Upper lobe of left lung (tissue), 6 donors: ENCODE measurements at regions not wholly inside any gene's neighbourhood (a gene's known extent, or its start where the extent isn't known, plus 50 kb on each side); places are given as distances from the start of the nearest gene placed in this dataset.

Experiments used
- ATAC-seq, 2 donors: fragments of 200-7000 bp; cut with Tn5 transposase; one replicate each; pipeline ENCODE4 v1.9.1; 2022; ENCODE audit warnings: mild to moderate bottlenecking in 2 of 2, moderate library complexity in 2 of 2; ENCODE audit not compliant: low FRiP score in 2 of 2
- DNase-seq, 2 donors: peaks; one replicate each; pipeline ENCODE4 v3.0.0-alpha.2; 2019 to 2020
- H3K27ac ChIP-seq, 4 donors: fragments of 200-600 bp; sonication (generic); one replicate each; pipeline ENCODE4 v1.5.1; 2016 to 2019
- H3K27me3 ChIP-seq, 4 donors: fragments of 200-600 bp; sonication (generic); one replicate each; pipeline ENCODE4 v1.5.1; 2017 to 2019
- H3K36me3 ChIP-seq, 4 donors: fragments of 200-600 bp; sonication (generic); one replicate each; pipeline ENCODE4 v1.5.1; 2016 to 2019
- H3K4me1 ChIP-seq, 4 donors: fragments of 200-600 bp; sonication (generic); one replicate each; pipeline ENCODE4 v1.5.1; 2018 to 2019
- H3K4me3 ChIP-seq, 4 donors: fragments of 200-600 bp; sonication (generic); one replicate each; pipeline ENCODE4 v1.5.1; 2017 to 2019; ENCODE audit warnings: mild to moderate bottlenecking in 2 of 4, moderate library complexity in 1 of 4
- H3K9me3 ChIP-seq, 4 donors: fragments of 200-600 bp; sonication (generic); one replicate each; pipeline ENCODE4 v1.5.1; 2018 to 2019
- CTCF ChIP-seq, 6 experiments: fragments of 450-650 bp in 4 of 6; fragments of 200-600 bp in 2 of 6; sonication (generic) in 2 of 6; IDR thresholded peaks; one replicate each; pipeline ENCODE4 v1.5.1; 2016 to 2019; ENCODE audit warnings: antibody characterized with exemption in 6 of 6
- EP300 ChIP-seq, 4 donors: sonication (generic); formaldehyde crosslinking; IDR thresholded peaks; one replicate each; pipeline ENCODE4 v1.5.1; 2017; ENCODE audit warnings: antibody characterized with exemption in 4 of 4, control low read depth in 2 of 4
- POLR2A ChIP-seq, 4 donors: fragments of 450-650 bp; IDR thresholded peaks; one replicate each; pipeline ENCODE4 v1.5.1; 2016 to 2017; ENCODE audit warnings: antibody characterized with exemption in 4 of 4, mild to moderate bottlenecking in 2 of 4
- POLR2AphosphoS5 ChIP-seq, 2 donors: sonication (generic); formaldehyde crosslinking; IDR thresholded peaks; one replicate each; pipeline ENCODE4 v1.5.1; 2017; ENCODE audit warnings: antibody characterized with exemption in 2 of 2
- WGBS, 2 donors: methylation state at CpG; one replicate each; pipeline ENCODE4 v1.1.5; 2017 to 2018; 5-methylcytosine and 5-hydroxymethylcytosine counted together
- donor health status: DM: no; HTN: no; CAD: no; lungs with moderate emphysema.
- donor health status: DM: no; HTN: yes; CAD: no; lungs with severe emphysema.

GRCh38 chr7:121766676-121767075, 106.3 kb upstream of the PTPRZ1 start:
- Histone ChIP-seq H3K9me3 (no peaks in the 10 kb centered on the region), H3K4me1 (no peaks in the 10 kb centered on the region), H3K4me3 (no peak overlapping the region), H3K36me3 (no peaks in the 10 kb centered on the region), H3K27ac (no peak overlapping the region), H3K27me3 (no peaks in the 10 kb centered on the region)
- WGBS, 2 donors, result 76 to 89% methylated on average over 1 of the region's 1 CpG
- ATAC-seq, result no peak
- TF ChIP-seq POLR2A (IDR thresholded peaks at IDR 0.05) (no peak), POLR2AphosphoS5 (IDR thresholded peaks at IDR 0.05) (no peak), EP300 (IDR thresholded peaks at IDR 0.05) (no peak), CTCF (IDR thresholded peaks at IDR 0.05) (no peak)
- DNase-seq, result no peak

- H3K4me1 ChIP-seq, result no peaks in the 10 kb centered on the region
- H3K36me3 ChIP-seq, result no peaks in the 10 kb centered on the region
- DNase-seq (no peak), ATAC-seq (no peak)
- TF ChIP-seq CTCF (IDR thresholded peaks at IDR 0.05) (no peak), EP300 (IDR thresholded peaks at IDR 0.05) (no peak), POLR2A (IDR thresholded peaks at IDR 0.05) (no peak), POLR2AphosphoS5 (IDR thresholded peaks at IDR 0.05) (no peak)
- no peaks in the 10 kb centered on the region for H3K9me3 ChIP-seq
- H3K4me3 ChIP-seq, result no peak overlapping the region
- H3K27me3 ChIP-seq, result no peaks in the 10 kb centered on the region
- no peak overlapping the region for H3K27ac ChIP-seq
- 40 to 53% methylated on average over 1 of the region's 1 CpG for WGBS, 2 donors
Measured at GRCh38 chr7:121761399-121761798, 111.6 kb upstream of the PTPRZ1 start.

GRCh38 chr7:121755818-121756552, 117.0 kb upstream of the PTPRZ1 start:
- TF ChIP-seq EP300 (IDR thresholded peaks at IDR 0.05) (no peak), CTCF (IDR thresholded peaks at IDR 0.05) (no peak), POLR2A (IDR thresholded peaks at IDR 0.05) (no peak), POLR2AphosphoS5 (IDR thresholded peaks at IDR 0.05) (no peak)
- DNase-seq (peak; percentile 1 to 36), ATAC-seq (no peak)
- no peaks in the 10 kb centered on the region for H3K27me3 ChIP-seq
- no peaks in the 10 kb centered on the region for H3K4me1 ChIP-seq
- no peak overlapping the region for H3K4me3 ChIP-seq
- H3K9me3 ChIP-seq, result no peaks in the 10 kb centered on the region
- H3K27ac ChIP-seq, result no peak overlapping the region
- H3K36me3 ChIP-seq, result no peaks in the 10 kb centered on the region
- WGBS, 2 donors, result 56 to 57% methylated on average over 6 of the region's 6 CpGs

- H3K36me3 ChIP-seq, result no peaks in the 10 kb centered on the region
- no peaks in the 10 kb centered on the region for H3K27me3 ChIP-seq
- H3K4me1 ChIP-seq, result no peaks in the 10 kb centered on the region
- DNase-seq (no peak), ATAC-seq (no peak)
- TF ChIP-seq POLR2AphosphoS5 (IDR thresholded peaks at IDR 0.05) (no peak), POLR2A (IDR thresholded peaks at IDR 0.05) (no peak), CTCF (IDR thresholded peaks at IDR 0.05) (no peak), EP300 (IDR thresholded peaks at IDR 0.05) (no peak)
- H3K27ac ChIP-seq, result no peak overlapping the region
- no peak overlapping the region for H3K4me3 ChIP-seq
- 62 to 65% methylated on average over 2 of the region's 2 CpGs for WGBS, 2 donors
- no peaks in the 10 kb centered on the region for H3K9me3 ChIP-seq
Measured at GRCh38 chr7:121755286-121755685, 117.7 kb upstream of the PTPRZ1 start.

- no peaks in the 10 kb centered on the region for H3K36me3 ChIP-seq
- no peaks in the 10 kb centered on the region for H3K9me3 ChIP-seq
- 53 to 67% methylated on average over 2 of the region's 2 CpGs for WGBS, 2 donors
- H3K4me3 ChIP-seq, result no peak overlapping the region
- no peaks in the 10 kb centered on the region for H3K4me1 ChIP-seq
- no peaks in the 10 kb centered on the region for H3K27me3 ChIP-seq
- no peak overlapping the region for H3K27ac ChIP-seq
- ATAC-seq (no peak), DNase-seq (no peak)
- TF ChIP-seq POLR2AphosphoS5 (IDR thresholded peaks at IDR 0.05) (no peak), POLR2A (IDR thresholded peaks at IDR 0.05) (no peak), CTCF (IDR thresholded peaks at IDR 0.05) (no peak), EP300 (IDR thresholded peaks at IDR 0.05) (no peak)
Measured at GRCh38 chr7:121753944-121754343, 119.0 kb upstream of the PTPRZ1 start.
